GM23248 (cell line): ENCODE measurements at regions not wholly inside any gene's neighbourhood (a gene's known extent, or its start where the extent isn't known, plus 50 kb on each side); places are given as distances from the start of the nearest gene placed in this dataset.

Experiments
- DNase-seq: peaks from one replicate; pipeline ENCODE4 v3.0.0-alpha.2; 2015
- H2AFZ ChIP-seq: fragments of 200-600 bp; sonication (generic); 2 replicates; pipeline ENCODE4 v1.6.1; 2016; ENCODE audit warnings: antibody characterized with exemption
- H3F3A ChIP-seq: fragments of 200-600 bp; sonication (generic); 2 replicates; pipeline ENCODE4 v1.6.1; 2016; ENCODE audit warnings: mild to moderate bottlenecking, antibody characterized with exemption, mixed run types; ENCODE audit not compliant: insufficient read depth
- H3K27ac ChIP-seq: fragments of 200-600 bp; sonication (generic); 2 replicates; pipeline ENCODE4 v1.5.1; 2016; ENCODE audit warnings: mild to moderate bottlenecking
- H3K27me3 ChIP-seq: fragments of 200-600 bp; sonication (generic); replicated peaks from 2 replicates; pipeline ENCODE4 v1.6.1; 2016; ENCODE audit warnings: mild to moderate bottlenecking; ENCODE audit not compliant: insufficient read depth
- H3K36me3 ChIP-seq: fragments of 200-600 bp; sonication (generic); 2 replicates; pipeline ENCODE4 v1.6.1; 2016; ENCODE audit warnings: low read depth, mild to moderate bottlenecking
- H3K4me1 ChIP-seq: fragments of 200-600 bp; sonication (generic); 2 replicates; pipeline ENCODE4 v1.6.1; 2016; ENCODE audit warnings: mild to moderate bottlenecking; ENCODE audit not compliant: insufficient read depth
- H3K4me2 ChIP-seq: fragments of 200-600 bp; sonication (generic); one replicate; pipeline ENCODE4 v1.6.1; 2016; ENCODE audit warnings: mild to moderate bottlenecking; ENCODE audit not compliant: unreplicated experiment
- H3K4me3 ChIP-seq: fragments of 200-600 bp; sonication (generic); 2 replicates; pipeline ENCODE4 v1.5.1; 2016; ENCODE audit warnings: mild to moderate bottlenecking
- H3K79me2 ChIP-seq: fragments of 200-600 bp; sonication (generic); 2 replicates; pipeline ENCODE4 v1.6.1; 2016; ENCODE audit warnings: mild to moderate bottlenecking; ENCODE audit not compliant: insufficient read depth
- H3K9ac ChIP-seq: fragments of 200-600 bp; sonication (generic); 2 replicates; pipeline ENCODE4 v1.6.1; 2016; ENCODE audit warnings: mild to moderate bottlenecking
- H3K9me2 ChIP-seq: fragments of 200-600 bp; sonication (generic); 2 replicates; pipeline ENCODE4 v1.6.1; 2016; ENCODE audit warnings: mixed run types, mild to moderate bottlenecking, moderate library complexity; ENCODE audit not compliant: insufficient read depth
- H3K9me3 ChIP-seq: fragments of 200-600 bp; sonication (generic); one replicate; pipeline ENCODE4 v1.6.1; 2017; ENCODE audit warnings: low read depth
- H4K20me1 ChIP-seq: fragments of 200-600 bp; sonication (generic); 2 replicates; pipeline ENCODE4 v1.6.0; 2016; ENCODE audit not compliant: insufficient read depth
- EZH2 ChIP-seq: fragments of 200-600 bp; sonication (generic); IDR thresholded peaks from 2 replicates; pipeline ENCODE4 v1.6.1; 2018; ENCODE audit warnings: antibody characterized with exemption, mild to moderate bottlenecking; ENCODE audit not compliant: insufficient read depth, poor library complexity, severe bottlenecking
- EZH2phosphoT487 ChIP-seq: fragments of 200-600 bp; sonication (generic); IDR thresholded peaks from 2 replicates; pipeline ENCODE4 v1.6.1; 2018; ENCODE audit warnings: antibody characterized with exemption, moderate library complexity, mild to moderate bottlenecking, low read depth; ENCODE audit not compliant: insufficient read depth
- WGBS, 2 experiments: methylation state at CpG; one replicate each; pipeline ENCODE4 v1.1.6; 2015 to 2017; ENCODE audit warnings: low lambda C conversion rate in 2 of 2, low coverage in 1 of 2; ENCODE audit errors: missing lambda C conversion rate in 2 of 2; 5-methylcytosine and 5-hydroxymethylcytosine counted together
- in situ Hi-C: fragments of 300-500 bp; cut with MboI; formaldehyde crosslinking; loops from 2 replicates; pipeline ENCODE4 v1.15.0; 2020

GRCh38 chr18:73983970-73984369 lies 163.7 kb downstream of the FBXO15 start:
- Histone ChIP-seq H3K36me3 (no peaks in the 10 kb centered on the region), H3K9me2 (no peaks in the 10 kb centered on the region), H2AFZ (no peak overlapping the region), H3F3A (peaks cover 18% of the 10 kb centered on the region), H3K27ac (no peak overlapping the region), H3K9ac (no peak overlapping the region), H3K27me3 (no peaks in the 10 kb centered on the region), H3K4me2 (no peak overlapping the region), H3K4me3 (no peak overlapping the region), H3K9me3 (no peaks in the 10 kb centered on the region), H4K20me1 (no peaks in the 10 kb centered on the region), H3K4me1 (peaks cover 14% of the 10 kb centered on the region; the same call in 1 of the 2 replicates), H3K79me2 (no peaks in the 10 kb centered on the region)
- 85 to 93% methylated on average over 6 of the region's 6 CpGs for WGBS, 2 experiments
- DNase-seq, result no peak
- in situ Hi-C loops, result no loop called here
- TF ChIP-seq EZH2phosphoT487 (no peak), EZH2 (no peak)

GRCh38 chr18:73983496-73983895 lies 164.1 kb downstream of the FBXO15 start:
- H3K36me3 ChIP-seq, result no peaks in the 10 kb centered on the region
- H3K79me2 ChIP-seq, result no peaks in the 10 kb centered on the region
- H4K20me1 ChIP-seq, result no peaks in the 10 kb centered on the region
- H3F3A ChIP-seq, result peaks cover 18% of the 10 kb centered on the region
- DNase-seq, result no peak
- no peaks in the 10 kb centered on the region for H3K9me2 ChIP-seq
- H3K27ac ChIP-seq, result no peak overlapping the region
- H3K4me2 ChIP-seq, result no peak overlapping the region
- no peaks in the 10 kb centered on the region for H3K9me3 ChIP-seq
- in situ Hi-C loops, result no loop called here
- H3K9ac ChIP-seq, result no peak overlapping the region
- peaks cover 14% of the 10 kb centered on the region; the same call in 1 of the 2 replicates for H3K4me1 ChIP-seq
- no peaks in the 10 kb centered on the region for H3K27me3 ChIP-seq
- H2AFZ ChIP-seq, result no peak overlapping the region
- no peak for TF ChIP-seq EZH2
- no peak for TF ChIP-seq EZH2phosphoT487
- WGBS, 2 experiments, result 83 to 86% methylated on average over 5 of the region's 5 CpGs
- H3K4me3 ChIP-seq, result no peak overlapping the region

- no peak for DNase-seq
- H3K4me2 ChIP-seq, result no peak overlapping the region
Observed at GRCh38 chr18:73981796-73982195, 165.8 kb downstream of the FBXO15 start.

GRCh38 chr18:73980289-73980979 lies 167.2 kb downstream of the FBXO15 start:
- peak; percentile 35 for DNase-seq
- no peak overlapping the region for H3K4me2 ChIP-seq
- TF ChIP-seq EZH2phosphoT487 (no peak), EZH2 (no peak)
- WGBS, 2 experiments, result 70 to 77% methylated on average over 9 of the region's 9 CpGs
- no peak overlapping the region for H3K27ac ChIP-seq
- no peaks in the 10 kb centered on the region for H3K36me3 ChIP-seq
- H3K79me2 ChIP-seq, result no peaks in the 10 kb centered on the region
- no peaks in the 10 kb centered on the region for H3K4me1 ChIP-seq
- no peak overlapping the region for H3K9ac ChIP-seq
- no peaks in the 10 kb centered on the region for H4K20me1 ChIP-seq
- in situ Hi-C loops, result no loop called here
- no peak overlapping the region for H3K4me3 ChIP-seq
- no peak overlapping the region for H2AFZ ChIP-seq
- no peaks in the 10 kb centered on the region for H3F3A ChIP-seq
- no peaks in the 10 kb centered on the region for H3K27me3 ChIP-seq
- no peaks in the 10 kb centered on the region for H3K9me2 ChIP-seq
- H3K9me3 ChIP-seq, result no peaks in the 10 kb centered on the region

More at GRCh38 chr18:73981796-73982195, 165.8 kb downstream of the FBXO15 start:
- H3K4me1 ChIP-seq, result peaks cover 8% of the 10 kb centered on the region; the same call in 1 of the 2 replicates
- H3K27me3 ChIP-seq, result no peaks in the 10 kb centered on the region
- H3K9me2 ChIP-seq, result no peaks in the 10 kb centered on the region
- H3K9me3 ChIP-seq, result no peaks in the 10 kb centered on the region
- no peak overlapping the region for H2AFZ ChIP-seq
- H4K20me1 ChIP-seq, result no peaks in the 10 kb centered on the region
- no peak for TF ChIP-seq EZH2
- no peak for TF ChIP-seq EZH2phosphoT487
- H3K9ac ChIP-seq, result no peak overlapping the region
- no peaks in the 10 kb centered on the region for H3K36me3 ChIP-seq
- in situ Hi-C loops, result no loop called here
- peaks cover 9% of the 10 kb centered on the region; the same call in 1 of the 2 replicates for H3F3A ChIP-seq
- WGBS, 2 experiments, result 43 to 47% methylated on average over 4 of the region's 4 CpGs
- H3K4me3 ChIP-seq, result no peak overlapping the region
- H3K27ac ChIP-seq, result no peak overlapping the region
- no peaks in the 10 kb centered on the region for H3K79me2 ChIP-seq
